ENCODE measurements at regions not wholly inside any gene's neighbourhood (a gene's known extent, or its start where the extent isn't known, plus 50 kb on each side); places are given as distances from the start of the nearest gene placed in this dataset.

DNA sequence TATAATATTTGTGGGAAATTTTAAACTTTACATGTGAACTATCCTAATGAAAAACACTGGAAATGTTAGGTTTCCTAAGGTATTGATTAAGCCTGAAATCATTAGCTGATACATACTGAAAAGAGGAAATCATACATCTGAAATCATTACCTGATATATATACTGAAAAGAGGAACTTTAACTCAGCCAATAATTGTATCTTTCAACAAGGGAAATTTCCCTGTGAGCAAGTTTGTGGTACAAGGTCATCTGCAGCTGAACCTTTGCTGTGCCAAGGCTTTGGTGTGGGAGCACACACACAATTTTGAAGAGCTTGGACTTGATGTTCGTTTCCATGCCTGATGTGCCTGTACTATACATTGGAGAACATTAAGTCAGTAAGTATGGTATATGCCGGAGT lies 131.9 kb upstream of the USP9X start:
- H3K4me3 ChIP-seq (ENCODE audit: low read depth, low read length) = no peak overlapping the region
- CTCF ChIA-PET = interaction anchor here (0.6 to 1.0 kb wide), 2 partner anchors 8 to 161 kb away, joined by 3 read pairs; no protein-coding TSS in a partner anchor
- no peaks in the 10 kb centered on the region for H3K36me3 ChIP-seq (ENCODE audit: control insufficient read depth in 2 of 2, insufficient read depth in 1 of 2, low read length in 2 of 2)
- no peaks in the 10 kb centered on the region for H3K9me3 ChIP-seq (ENCODE audit: control insufficient read depth, insufficient read depth, low read depth, low read length)
- H3K4me1 ChIP-seq (ENCODE audit: control insufficient read depth, insufficient read depth, low read length) = no peaks in the 10 kb centered on the region
- TF ChIP-seq ZNF510 (tag by site-specific recombination; IDR thresholded peaks at IDR 0.05; ENCODE audit: insufficient replicate concordance) (no peak), ZNF449 (tag by site-specific recombination; IDR thresholded peaks at IDR 0.05) (no peak), ZNF292 (tag by site-specific recombination; IDR thresholded peaks at IDR 0.05; ENCODE audit: borderline replicate concordance, low read depth) (no peak), ZNF701 (tag by site-specific recombination; IDR thresholded peaks at IDR 0.05) (no peak), ZFP3 (tag by site-specific recombination; IDR thresholded peaks at IDR 0.05; ENCODE audit: low read depth) (no peak), OVOL3 (tag by site-specific recombination; IDR thresholded peaks at IDR 0.05) (no peak), ZNF555 (tag by site-specific recombination; conservative IDR thresholded peaks at IDR 0.05) (no peak), ZNF623 (tag by site-specific recombination; IDR thresholded peaks at IDR 0.05) (no peak), ZNF580 (tag by site-specific recombination; IDR thresholded peaks at IDR 0.05) (no peak), ZNF211 (tag by site-specific recombination; IDR thresholded peaks at IDR 0.05; ENCODE audit: low read depth) (no peak), ZSCAN16 (tag by site-specific recombination; IDR thresholded peaks at IDR 0.05) (no peak), ZNF175 (tag by site-specific recombination; IDR thresholded peaks at IDR 0.05) (no peak), ZBTB21 (tag by site-specific recombination; IDR thresholded peaks at IDR 0.05) (no peak), ZNF501 (tag by site-specific recombination; IDR thresholded peaks at IDR 0.05) (no peak), ZNF184 (tag by site-specific recombination; IDR thresholded peaks at IDR 0.05) (no peak), AEBP2 (tag by site-specific recombination; IDR thresholded peaks at IDR 0.05; ENCODE audit: borderline replicate concordance) (no peak)
- TF ChIP-seq, protein P1, sequence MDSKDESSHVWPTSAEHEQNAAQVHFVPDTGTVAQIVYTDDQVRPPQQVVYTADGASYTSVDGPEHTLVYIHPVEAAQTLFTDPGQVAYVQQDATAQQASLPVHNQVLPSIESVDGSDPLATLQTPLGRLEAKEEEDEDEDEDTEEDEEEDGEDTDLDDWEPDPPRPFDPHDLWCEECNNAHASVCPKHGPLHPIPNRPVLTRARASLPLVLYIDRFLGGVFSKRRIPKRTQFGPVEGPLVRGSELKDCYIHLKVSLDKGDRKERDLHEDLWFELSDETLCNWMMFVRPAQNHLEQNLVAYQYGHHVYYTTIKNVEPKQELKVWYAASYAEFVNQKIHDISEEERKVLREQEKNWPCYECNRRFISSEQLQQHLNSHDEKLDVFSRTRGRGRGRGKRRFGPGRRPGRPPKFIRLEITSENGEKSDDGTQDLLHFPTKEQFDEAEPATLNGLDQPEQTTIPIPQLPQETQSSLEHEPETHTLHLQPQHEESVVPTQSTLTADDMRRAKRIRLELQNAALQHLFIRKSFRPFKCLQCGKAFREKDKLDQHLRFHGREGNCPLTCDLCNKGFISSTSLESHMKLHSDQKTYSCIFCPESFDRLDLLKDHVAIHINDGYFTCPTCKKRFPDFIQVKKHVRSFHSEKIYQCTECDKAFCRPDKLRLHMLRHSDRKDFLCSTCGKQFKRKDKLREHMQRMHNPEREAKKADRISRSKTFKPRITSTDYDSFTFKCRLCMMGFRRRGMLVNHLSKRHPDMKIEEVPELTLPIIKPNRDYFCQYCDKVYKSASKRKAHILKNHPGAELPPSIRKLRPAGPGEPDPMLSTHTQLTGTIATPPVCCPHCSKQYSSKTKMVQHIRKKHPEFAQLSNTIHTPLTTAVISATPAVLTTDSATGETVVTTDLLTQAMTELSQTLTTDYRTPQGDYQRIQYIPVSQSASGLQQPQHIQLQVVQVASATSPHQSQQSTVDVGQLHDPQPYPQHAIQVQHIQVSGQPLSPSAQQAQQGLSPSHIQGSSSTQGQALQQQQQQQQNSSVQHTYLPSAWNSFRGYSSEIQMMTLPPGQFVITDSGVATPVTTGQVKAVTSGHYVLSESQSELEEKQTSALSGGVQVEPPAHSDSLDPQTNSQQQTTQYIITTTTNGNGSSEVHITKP (tag by site-specific recombination; IDR thresholded peaks at IDR 0.05) = no peak
- TF ChIP-seq, protein P2, sequence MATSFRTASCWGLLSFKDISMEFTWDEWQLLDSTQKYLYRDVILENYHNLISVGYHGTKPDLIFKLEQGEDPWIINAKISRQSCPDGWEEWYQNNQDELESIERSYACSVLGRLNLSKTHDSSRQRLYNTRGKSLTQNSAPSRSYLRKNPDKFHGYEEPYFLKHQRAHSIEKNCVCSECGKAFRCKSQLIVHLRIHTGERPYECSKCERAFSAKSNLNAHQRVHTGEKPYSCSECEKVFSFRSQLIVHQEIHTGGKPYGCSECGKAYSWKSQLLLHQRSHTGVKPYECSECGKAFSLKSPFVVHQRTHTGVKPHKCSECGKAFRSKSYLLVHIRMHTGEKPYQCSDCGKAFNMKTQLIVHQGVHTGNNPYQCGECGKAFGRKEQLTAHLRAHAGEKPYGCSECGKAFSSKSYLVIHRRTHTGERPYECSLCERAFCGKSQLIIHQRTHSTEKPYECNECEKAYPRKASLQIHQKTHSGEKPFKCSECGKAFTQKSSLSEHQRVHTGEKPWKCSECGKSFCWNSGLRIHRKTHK (tag by site-specific recombination; IDR thresholded peaks at IDR 0.05) = no peak
- TF ChIP-seq, protein P3, sequence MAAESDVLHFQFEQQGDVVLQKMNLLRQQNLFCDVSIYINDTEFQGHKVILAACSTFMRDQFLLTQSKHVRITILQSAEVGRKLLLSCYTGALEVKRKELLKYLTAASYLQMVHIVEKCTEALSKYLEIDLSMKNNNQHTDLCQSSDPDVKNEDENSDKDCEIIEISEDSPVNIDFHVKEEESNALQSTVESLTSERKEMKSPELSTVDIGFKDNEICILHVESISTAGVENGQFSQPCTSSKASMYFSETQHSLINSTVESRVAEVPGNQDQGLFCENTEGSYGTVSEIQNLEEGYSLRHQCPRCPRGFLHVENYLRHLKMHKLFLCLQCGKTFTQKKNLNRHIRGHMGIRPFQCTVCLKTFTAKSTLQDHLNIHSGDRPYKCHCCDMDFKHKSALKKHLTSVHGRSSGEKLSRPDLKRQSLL (tag by site-specific recombination; IDR thresholded peaks at IDR 0.05) = no peak
- H3K27ac ChIP-seq (ENCODE audit: extremely low read depth, low read depth, low read length) = no peak overlapping the region
- POLR2A ChIA-PET = no interaction called here

All from HEK293 (cell line).